ENCODE measurements at regions not wholly inside any gene's neighbourhood (a gene's known extent, or its start where the extent isn't known, plus 50 kb on each side); places are given as distances from the start of the nearest gene placed in this dataset.
"Not testable (repeated sequence)": the region's sequence is repeated elsewhere in the genome, so short reads cannot be mapped to it uniquely, and the experiment has no call there.

DNA sequence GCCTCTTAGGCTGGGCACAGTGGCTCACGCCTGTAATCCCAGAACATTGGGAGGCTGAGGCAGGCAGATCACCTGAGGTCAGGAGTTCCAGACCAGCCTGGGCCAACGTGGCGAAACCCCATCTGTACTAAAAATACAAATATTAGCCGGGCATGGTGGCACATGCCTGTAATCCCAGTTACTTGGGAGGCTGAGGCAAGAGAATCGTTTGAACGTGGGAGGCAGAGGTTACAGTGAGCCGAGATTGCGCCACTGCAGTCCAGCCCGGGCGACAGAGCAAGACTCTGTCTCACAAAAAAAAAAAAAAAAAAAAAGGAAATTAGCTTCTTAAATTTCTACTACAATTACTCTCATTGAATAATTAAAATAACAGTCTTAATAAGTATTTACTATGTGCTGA is 52.4 kb upstream of the JARID2 start:
- TF ChIP-seq, protein P1, sequence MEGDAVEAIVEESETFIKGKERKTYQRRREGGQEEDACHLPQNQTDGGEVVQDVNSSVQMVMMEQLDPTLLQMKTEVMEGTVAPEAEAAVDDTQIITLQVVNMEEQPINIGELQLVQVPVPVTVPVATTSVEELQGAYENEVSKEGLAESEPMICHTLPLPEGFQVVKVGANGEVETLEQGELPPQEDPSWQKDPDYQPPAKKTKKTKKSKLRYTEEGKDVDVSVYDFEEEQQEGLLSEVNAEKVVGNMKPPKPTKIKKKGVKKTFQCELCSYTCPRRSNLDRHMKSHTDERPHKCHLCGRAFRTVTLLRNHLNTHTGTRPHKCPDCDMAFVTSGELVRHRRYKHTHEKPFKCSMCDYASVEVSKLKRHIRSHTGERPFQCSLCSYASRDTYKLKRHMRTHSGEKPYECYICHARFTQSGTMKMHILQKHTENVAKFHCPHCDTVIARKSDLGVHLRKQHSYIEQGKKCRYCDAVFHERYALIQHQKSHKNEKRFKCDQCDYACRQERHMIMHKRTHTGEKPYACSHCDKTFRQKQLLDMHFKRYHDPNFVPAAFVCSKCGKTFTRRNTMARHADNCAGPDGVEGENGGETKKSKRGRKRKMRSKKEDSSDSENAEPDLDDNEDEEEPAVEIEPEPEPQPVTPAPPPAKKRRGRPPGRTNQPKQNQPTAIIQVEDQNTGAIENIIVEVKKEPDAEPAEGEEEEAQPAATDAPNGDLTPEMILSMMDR (IDR thresholded peaks at IDR 0.05 in 4 of 5, conservative IDR thresholded peaks at IDR 0.05 in 1 of 5) = not testable (repeated sequence)
- TF ChIP-seq POLR2A (IDR thresholded peaks at IDR 0.05) = not testable (repeated sequence)
